ENCODE measurements at regions not wholly inside any gene's neighbourhood (a gene's known extent, or its start where the extent isn't known, plus 50 kb on each side); places are given as distances from the start of the nearest gene placed in this dataset.

- H3K36me3 ChIP-seq = no peaks in the 10 kb centered on the region
- DNase-seq = peak in 1 of 2 donors; percentile 1
- ATAC-seq (ENCODE audit: low FRiP score in 2 of 2) = no peak
Measured at GRCh38 chr1:164983023-164983650, 373.4 kb downstream of the LMX1A start.

GRCh38 chr1:164982545-164982944 lies 374.0 kb downstream of the LMX1A start:
- no peak for DNase-seq
- no peak overlapping the region for H3K4me3 ChIP-seq

More at GRCh38 chr1:164983023-164983650, 373.4 kb downstream of the LMX1A start:
- H3K27me3 ChIP-seq = no peaks in the 10 kb centered on the region
- no peak for TF ChIP-seq EP300 (IDR thresholded peaks at IDR 0.05)
- TF ChIP-seq CTCF (IDR thresholded peaks at IDR 0.05) = no peak
- TF ChIP-seq POLR2AphosphoS5 (IDR thresholded peaks at IDR 0.05) = no peak
- TF ChIP-seq POLR2A (IDR thresholded peaks at IDR 0.05) = no peak
- no peak overlapping the region for H3K27ac ChIP-seq
- WGBS, 2 donors = 59 to 71% methylated on average over 3 of the region's 3 CpGs
- H3K9me3 ChIP-seq = no peaks in the 10 kb centered on the region
- no peak overlapping the region for H3K4me3 ChIP-seq
- no peaks in the 10 kb centered on the region for H3K4me1 ChIP-seq

GRCh38 chr1:164977561-164977960 lies 379.0 kb downstream of the LMX1A start:
- no peaks in the 10 kb centered on the region for H3K36me3 ChIP-seq
- ATAC-seq (ENCODE audit: low FRiP score in 2 of 2) = no peak
- H3K27ac ChIP-seq = no peak overlapping the region
- no peaks in the 10 kb centered on the region for H3K9me3 ChIP-seq
- no peak for DNase-seq
- no peak for TF ChIP-seq CTCF (IDR thresholded peaks at IDR 0.05)
- TF ChIP-seq POLR2A (IDR thresholded peaks at IDR 0.05) = no peak
- no peak for TF ChIP-seq EP300 (IDR thresholded peaks at IDR 0.05)
- TF ChIP-seq POLR2AphosphoS5 (IDR thresholded peaks at IDR 0.05) = no peak
- 79 to 83% methylated on average over 3 of the region's 3 CpGs for WGBS, 2 donors
- no peak overlapping the region for H3K4me3 ChIP-seq
- H3K4me1 ChIP-seq = no peaks in the 10 kb centered on the region
- no peaks in the 10 kb centered on the region for H3K27me3 ChIP-seq

More at GRCh38 chr1:164982545-164982944, 374.0 kb downstream of the LMX1A start:
- 22 to 47% methylated on average over 1 of the region's 1 CpG for WGBS, 2 donors
- Histone ChIP-seq H3K36me3 (no peaks in the 10 kb centered on the region), H3K4me1 (no peaks in the 10 kb centered on the region), H3K27me3 (no peaks in the 10 kb centered on the region), H3K27ac (no peak overlapping the region), H3K9me3 (no peaks in the 10 kb centered on the region)
- no peak for ATAC-seq (ENCODE audit: low FRiP score in 2 of 2)
- no peak for TF ChIP-seq EP300 (IDR thresholded peaks at IDR 0.05)
- TF ChIP-seq POLR2A (IDR thresholded peaks at IDR 0.05) = no peak
- no peak for TF ChIP-seq POLR2AphosphoS5 (IDR thresholded peaks at IDR 0.05)
- no peak for TF ChIP-seq CTCF (IDR thresholded peaks at IDR 0.05)

GRCh38 chr1:164971921-164972415 lies 384.5 kb downstream of the LMX1A start:
- ATAC-seq (ENCODE audit: low FRiP score in 2 of 2) = no peak
- no peak for TF ChIP-seq POLR2A (IDR thresholded peaks at IDR 0.05)
- TF ChIP-seq CTCF (IDR thresholded peaks at IDR 0.05) = no peak

GRCh38 chr1:164971391-164971790 lies 385.1 kb downstream of the LMX1A start:
- Histone ChIP-seq H3K27ac (no peak overlapping the region), H3K4me3 (no peak overlapping the region), H3K4me1 (no peaks in the 10 kb centered on the region), H3K36me3 (no peaks in the 10 kb centered on the region), H3K9me3 (no peaks in the 10 kb centered on the region), H3K27me3 (no peaks in the 10 kb centered on the region)
- ATAC-seq (ENCODE audit: low FRiP score in 2 of 2) (peak in 1 of 2 donors; percentile 45), DNase-seq (no peak)
- WGBS, 2 donors = 85 to 88% methylated on average over 5 of the region's 5 CpGs
- TF ChIP-seq EP300 (IDR thresholded peaks at IDR 0.05) (no peak), CTCF (IDR thresholded peaks at IDR 0.05) (no peak), POLR2AphosphoS5 (IDR thresholded peaks at IDR 0.05) (no peak), POLR2A (IDR thresholded peaks at IDR 0.05) (no peak)

More at GRCh38 chr1:164971921-164972415, 384.5 kb downstream of the LMX1A start:
- H3K4me1 ChIP-seq = no peaks in the 10 kb centered on the region
- H3K4me3 ChIP-seq = no peak overlapping the region
- no peaks in the 10 kb centered on the region for H3K27me3 ChIP-seq
- H3K27ac ChIP-seq = no peak overlapping the region
- H3K9me3 ChIP-seq = no peaks in the 10 kb centered on the region
- WGBS, 2 donors = 86 to 92% methylated on average over 6 of the region's 6 CpGs
- no peak for DNase-seq
- H3K36me3 ChIP-seq = no peaks in the 10 kb centered on the region
